Mesenchymal stem cell (in vitro differentiated cells and primary cell): ENCODE measurements at regions not wholly inside any gene's neighbourhood (a gene's known extent, or its start where the extent isn't known, plus 50 kb on each side); places are given as distances from the start of the nearest gene placed in this dataset.

Experiments used
- DNase-seq: peaks from one replicate; pipeline ENCODE4 v3.0.0-alpha.2; 2013
- H2AFZ ChIP-seq: one replicate; pipeline ENCODE4 v1.6.1; 2013; ENCODE audit warnings: low read depth, mild to moderate bottlenecking, control low read depth, inconsistent platforms, low read length, moderate library complexity
- H2AK5ac ChIP-seq: 2 replicates; pipeline ENCODE4 v1.6.1; 2013; ENCODE audit warnings: low read length, moderate library complexity, mild to moderate bottlenecking, inconsistent platforms; ENCODE audit not compliant: severe bottlenecking
- H2BK120ac ChIP-seq: one replicate; pipeline ENCODE4 v1.6.1; 2013; ENCODE audit warnings: low read depth, mild to moderate bottlenecking, inconsistent platforms, low read length, moderate library complexity
- H2BK12ac ChIP-seq, 2 experiments: one replicate each; pipeline ENCODE4 v1.6.1; 2013; ENCODE audit warnings: inconsistent platforms in 2 of 2, low read length in 2 of 2, mild to moderate bottlenecking in 2 of 2, moderate library complexity in 2 of 2, control low read depth in 1 of 2
- H2BK15ac ChIP-seq: one replicate; pipeline ENCODE4 v1.6.1; 2013; ENCODE audit warnings: mild to moderate bottlenecking, low read depth, inconsistent platforms; ENCODE audit not compliant: poor library complexity, severe bottlenecking
- H2BK5ac ChIP-seq: 2 replicates; pipeline ENCODE4 v1.6.1; 2013; ENCODE audit warnings: low read depth, mild to moderate bottlenecking, low read length, control low read depth, inconsistent platforms; ENCODE audit not compliant: poor library complexity, severe bottlenecking
- H3K14ac ChIP-seq, 2 experiments: one replicate each; pipeline ENCODE4 v1.6.1; 2013; ENCODE audit warnings: inconsistent platforms in 2 of 2, low read length in 2 of 2, control low read depth in 1 of 2, mild to moderate bottlenecking in 1 of 2, moderate library complexity in 1 of 2
- H3K18ac ChIP-seq, 2 experiments: one replicate each; pipeline ENCODE4 v1.6.1; 2013; ENCODE audit warnings: inconsistent platforms in 2 of 2, low read length in 2 of 2, control low read depth in 1 of 2, low read depth in 1 of 2, mild to moderate bottlenecking in 1 of 2
- H3K23ac ChIP-seq, 2 experiments: one replicate each; pipeline ENCODE4 v1.6.1; 2013; ENCODE audit warnings: inconsistent platforms in 2 of 2, low read length in 2 of 2, mild to moderate bottlenecking in 2 of 2, moderate library complexity in 2 of 2, control low read depth in 1 of 2
- H3K27ac ChIP-seq: 2 replicates; pipeline ENCODE4 v1.5.1; 2013; ENCODE audit warnings: mild to moderate bottlenecking, moderate library complexity, low read length, control low read depth, inconsistent platforms; ENCODE audit not compliant: poor library complexity, severe bottlenecking
- H3K27me3 ChIP-seq, 2 experiments: 2 replicates each; pipeline versions ENCODE4 v1.6.1 to v1.7.0; 2013; ENCODE audit warnings: low read length in 2 of 2, mild to moderate bottlenecking in 2 of 2, moderate library complexity in 2 of 2, control low read depth in 1 of 2, inconsistent platforms in 1 of 2; ENCODE audit not compliant: control insufficient read depth in 1 of 2, insufficient read depth in 1 of 2
- H3K36me3 ChIP-seq, 2 experiments: 2 replicates each; pipeline versions ENCODE4 v1.6.1 to v1.7.0; 2013; ENCODE audit warnings: low read length in 2 of 2, control low read depth in 1 of 2, inconsistent platforms in 1 of 2, low read depth in 1 of 2, mild to moderate bottlenecking in 1 of 2; ENCODE audit not compliant: insufficient read depth in 2 of 2, control insufficient read depth in 1 of 2
- H3K4ac ChIP-seq, 2 experiments: one replicate each; pipeline ENCODE4 v1.6.1; 2013; ENCODE audit warnings: inconsistent platforms in 2 of 2, low read length in 2 of 2, mild to moderate bottlenecking in 2 of 2, moderate library complexity in 2 of 2, control low read depth in 1 of 2, low read depth in 1 of 2
- H3K4me1 ChIP-seq: 2 replicates; pipeline ENCODE4 v1.6.1; 2013; ENCODE audit warnings: low read depth, low read length, control low read depth; ENCODE audit not compliant: control insufficient read depth, insufficient read depth
- H3K4me2 ChIP-seq: 2 replicates; pipeline ENCODE4 v1.6.1; 2013; ENCODE audit warnings: low read length, mild to moderate bottlenecking, inconsistent platforms; ENCODE audit not compliant: poor library complexity, severe bottlenecking
- H3K4me3 ChIP-seq, 2 experiments: 2 replicates each; pipeline versions ENCODE4 v1.5.1 to v1.7.0; 2013; ENCODE audit warnings: low read length in 2 of 2, mild to moderate bottlenecking in 2 of 2, control low read depth in 1 of 2, low read depth in 1 of 2; ENCODE audit not compliant: insufficient read depth in 1 of 2
- H3K79me1 ChIP-seq: replicated peaks from 2 replicates; pipeline ENCODE4 v1.6.1; 2013; ENCODE audit warnings: mild to moderate bottlenecking, control low read depth, low read length, inconsistent platforms; ENCODE audit not compliant: poor library complexity, severe bottlenecking
- H3K9ac ChIP-seq: 2 replicates; pipeline ENCODE4 v1.7.0; 2013; ENCODE audit warnings: mild to moderate bottlenecking, low read length, moderate library complexity
- H3K9me3 ChIP-seq: 2 replicates; pipeline ENCODE4 v1.7.0; 2013; ENCODE audit warnings: mild to moderate bottlenecking, low read length; ENCODE audit not compliant: control insufficient read depth
- H4K8ac ChIP-seq: one replicate; pipeline ENCODE4 v1.6.1; 2013; ENCODE audit warnings: inconsistent platforms, mild to moderate bottlenecking, low read length, moderate library complexity
- H4K91ac ChIP-seq: one replicate; pipeline ENCODE4 v1.6.1; 2013; ENCODE audit warnings: mild to moderate bottlenecking, low read length, inconsistent platforms
- WGBS: methylation state at CpG from one replicate; pipeline ENCODE4 v1.1.7; 2013; ENCODE audit warnings: mixed read lengths; 5-methylcytosine and 5-hydroxymethylcytosine counted together

GRCh38 chr10:20674926-20675325 lies 222.2 kb downstream of the NEBL start:
- no peak overlapping the region for H3K9ac ChIP-seq
- H3K14ac ChIP-seq, result no peak overlapping the region
- H3K4me2 ChIP-seq, result no peak overlapping the region
- 22% methylated on average over 1 of the region's 1 CpG for WGBS
- no peak overlapping the region for H2BK12ac ChIP-seq
- H3K4me1 ChIP-seq, result no peaks in the 10 kb centered on the region
- no peak overlapping the region for H2BK5ac ChIP-seq
- no peak for DNase-seq
- no peak overlapping the region for H3K18ac ChIP-seq
- no peak overlapping the region for H2AFZ ChIP-seq
- H3K27ac ChIP-seq, result no peak overlapping the region
- H4K8ac ChIP-seq, result no peak overlapping the region
- no peaks in the 10 kb centered on the region for H3K36me3 ChIP-seq
- H3K9me3 ChIP-seq, result no peaks in the 10 kb centered on the region
- no peaks in the 10 kb centered on the region for H3K79me1 ChIP-seq
- no peaks in the 10 kb centered on the region for H3K27me3 ChIP-seq
- H2BK15ac ChIP-seq, result no peak overlapping the region
- H3K4ac ChIP-seq, result no peak overlapping the region
- no peak overlapping the region for H3K4me3 ChIP-seq
- no peak overlapping the region for H2BK120ac ChIP-seq
- no peak overlapping the region for H3K23ac ChIP-seq
- no peak overlapping the region for H4K91ac ChIP-seq
- no peak overlapping the region for H2AK5ac ChIP-seq

- Histone ChIP-seq H3K18ac (no peak overlapping the region), H3K23ac (no peak overlapping the region), H3K14ac (no peak overlapping the region), H2AK5ac (no peak overlapping the region), H2BK15ac (no peak overlapping the region), H3K4me3 (no peak overlapping the region), H2AFZ (no peak overlapping the region), H3K27ac (no peak overlapping the region), H3K79me1 (no peaks in the 10 kb centered on the region), H4K91ac (no peak overlapping the region), H3K9me3 (no peaks in the 10 kb centered on the region), H3K9ac (no peak overlapping the region), H3K4me2 (no peak overlapping the region), H3K27me3 (no peaks in the 10 kb centered on the region), H3K4me1 (no peaks in the 10 kb centered on the region), H2BK5ac (no peak overlapping the region), H2BK12ac (no peak overlapping the region), H3K4ac (no peak overlapping the region), H3K36me3 (no peaks in the 10 kb centered on the region), H2BK120ac (no peak overlapping the region), H4K8ac (no peak overlapping the region)
- WGBS, result 89% methylated on average over 3 of the region's 4 CpGs
- no peak for DNase-seq
Observed at GRCh38 chr10:20673175-20673574, 223.9 kb downstream of the NEBL start.

DNA sequence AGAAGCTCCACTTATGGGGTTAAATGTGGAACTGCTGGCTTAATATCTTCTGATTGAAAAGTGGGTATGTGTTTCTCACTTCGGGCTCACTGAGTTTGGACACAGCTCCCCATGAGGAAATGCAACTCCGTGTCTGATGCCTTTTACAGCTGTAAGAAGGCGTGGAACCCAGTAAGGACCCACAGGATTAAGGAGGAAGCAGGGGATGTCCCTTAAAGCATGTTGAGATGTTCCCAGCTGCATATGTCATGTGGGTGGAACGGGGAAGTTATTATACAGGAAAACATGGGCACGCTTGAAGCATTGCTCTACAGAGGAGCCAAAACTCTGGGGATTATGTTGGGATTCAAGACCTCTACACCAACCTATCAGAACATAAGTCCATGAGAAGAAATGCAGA lies 224.4 kb downstream of the NEBL start:
- Histone ChIP-seq H3K9ac (no peak overlapping the region), H2AFZ (no peak overlapping the region), H4K8ac (no peak overlapping the region), H3K14ac (no peak overlapping the region), H3K4ac (no peak overlapping the region), H3K23ac (no peak overlapping the region), H2AK5ac (no peak overlapping the region), H4K91ac (no peak overlapping the region), H3K27me3 (no peaks in the 10 kb centered on the region), H3K18ac (no peak overlapping the region), H3K9me3 (no peaks in the 10 kb centered on the region), H2BK12ac (no peak overlapping the region), H2BK120ac (no peak overlapping the region), H3K36me3 (no peaks in the 10 kb centered on the region), H3K79me1 (no peaks in the 10 kb centered on the region), H2BK5ac (no peak overlapping the region), H2BK15ac (no peak overlapping the region), H3K27ac (no peak overlapping the region), H3K4me2 (no peak overlapping the region), H3K4me1 (no peaks in the 10 kb centered on the region), H3K4me3 (no peak overlapping the region)
- no peak for DNase-seq
- 91% methylated on average over 4 of the region's 5 CpGs for WGBS

- Histone ChIP-seq H3K4me1 (no peaks in the 10 kb centered on the region), H3K4ac (no peak overlapping the region), H3K23ac (no peak overlapping the region), H3K18ac (no peak overlapping the region), H3K14ac (peak overlapping the region in 1 of 2 experiments; percentile 70), H3K36me3 (no peaks in the 10 kb centered on the region), H4K8ac (no peak overlapping the region), H3K9me3 (no peaks in the 10 kb centered on the region), H2BK15ac (no peak overlapping the region), H2BK5ac (no peak overlapping the region), H3K4me2 (no peak overlapping the region), H2AK5ac (no peak overlapping the region), H3K27me3 (no peaks in the 10 kb centered on the region), H3K9ac (no peak overlapping the region), H2BK120ac (no peak overlapping the region), H4K91ac (no peak overlapping the region), H2BK12ac (no peak overlapping the region), H3K27ac (no peak overlapping the region), H2AFZ (no peak overlapping the region), H3K79me1 (no peaks in the 10 kb centered on the region), H3K4me3 (no peak overlapping the region)
- no peak for DNase-seq
- 97% methylated on average over 1 of the region's 1 CpG for WGBS
Observed at GRCh38 chr10:20670579-20670978, 226.5 kb downstream of the NEBL start.
